Stimulated activated CD8-positive, alpha-beta memory T cell treated with anti-CD3 and anti-CD28 coated beads, Interleukin-4, amount 100 ng/mL, for 4 hours (primary cell): ENCODE measurements at regions not wholly inside any gene's neighbourhood (a gene's known extent, or its start where the extent isn't known, plus 50 kb on each side); places are given as distances from the start of the nearest gene placed in this dataset.
A peak's percentile ranks its signal among the peaks of the same experiment; 100 is the strongest.
"Not testable (repeated sequence)": the region's sequence is repeated elsewhere in the genome, so short reads cannot be mapped to it uniquely, and the experiment has no call there.

ENCODE experiments used
- DNase-seq, 2 donors: peaks; one replicate each; pipeline ENCODE4 v3.0.0-alpha.2; 2020; ENCODE audit warnings: low read depth in 2 of 2, low spot score in 1 of 2

DNA sequence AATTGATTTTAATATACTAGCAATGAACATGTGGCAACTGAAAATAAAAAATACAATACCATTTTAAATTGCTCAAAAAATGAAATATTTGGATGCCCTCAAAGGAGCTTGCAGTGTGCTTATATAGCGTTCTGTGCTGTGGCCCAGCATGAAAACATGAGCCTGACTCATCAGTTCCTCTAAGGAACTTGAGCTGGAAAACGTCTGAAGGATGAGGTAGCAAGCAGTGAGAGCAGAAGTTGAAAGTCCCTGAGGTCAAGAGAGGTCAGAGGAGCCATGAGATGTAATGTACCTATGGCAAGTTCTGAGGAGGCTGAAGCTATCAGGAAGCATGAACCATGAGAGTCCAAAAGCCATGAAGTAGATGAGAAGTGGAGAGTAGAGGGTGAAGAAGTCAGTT is 59.7 kb downstream of the HMGB3 start:
- DNase-seq, result no peak

DNA sequence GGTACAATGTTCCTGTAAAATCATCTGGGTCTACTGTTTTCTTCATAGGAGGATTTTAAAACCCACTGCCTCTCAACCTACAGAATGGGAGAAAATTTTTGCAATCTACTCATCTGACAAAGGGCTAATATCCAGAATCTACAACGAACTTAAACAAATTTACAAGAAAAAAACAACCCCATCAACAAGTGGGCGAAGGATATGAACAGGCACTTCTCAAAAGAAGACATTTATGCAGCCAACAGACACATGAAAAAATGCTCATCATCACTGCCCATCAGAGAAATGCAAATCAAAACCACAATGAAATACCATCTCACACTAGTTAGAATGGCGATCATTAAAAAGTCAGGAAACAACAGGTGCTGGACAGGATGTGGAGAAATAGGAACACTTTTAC is 83.2 kb downstream of the HMGB3 start:
- DNase-seq, result not testable (repeated sequence)

DNA sequence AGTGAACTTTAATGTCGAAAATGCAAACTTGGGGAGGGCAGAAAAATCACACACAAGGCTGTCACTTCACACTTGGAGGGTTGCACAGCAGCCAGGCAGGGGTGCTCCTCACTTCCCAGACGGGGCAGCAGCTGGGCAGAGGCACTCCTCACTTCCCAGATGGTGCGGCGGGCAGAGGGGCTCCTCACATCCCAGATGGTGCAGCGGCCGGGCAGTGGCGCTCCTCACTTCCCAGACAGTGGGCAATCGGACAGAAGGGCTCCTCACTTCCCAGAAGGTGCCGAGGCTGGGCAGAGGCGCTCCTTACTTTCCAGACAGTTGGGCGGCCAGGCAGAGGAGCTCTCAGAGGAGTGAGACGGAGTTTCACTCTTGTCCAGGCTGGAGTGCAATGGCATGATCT is 90.6 kb downstream of the HMGB3 start:
- DNase-seq, result no peak

DNA sequence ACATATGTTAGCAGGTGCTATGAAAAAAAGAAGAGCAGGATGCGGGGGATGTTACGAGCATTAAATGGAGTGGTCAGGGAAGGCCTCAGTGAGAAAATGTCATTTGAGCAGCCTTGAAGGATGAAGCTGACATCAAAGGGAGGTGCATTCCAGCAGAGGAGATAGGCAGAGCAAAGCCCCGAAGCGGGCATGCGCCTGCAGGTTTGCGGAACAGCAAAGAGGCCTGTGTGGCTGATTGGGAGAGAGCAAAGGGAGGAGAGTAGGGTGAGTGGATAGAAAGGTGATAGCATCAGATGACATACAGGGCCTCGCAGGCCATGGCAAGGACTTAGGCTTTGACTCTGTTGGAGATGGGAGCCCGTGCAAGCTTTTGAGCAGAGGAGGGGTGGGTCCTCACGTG is 95.4 kb upstream of the GPR50 start:
- no peak for DNase-seq

DNA sequence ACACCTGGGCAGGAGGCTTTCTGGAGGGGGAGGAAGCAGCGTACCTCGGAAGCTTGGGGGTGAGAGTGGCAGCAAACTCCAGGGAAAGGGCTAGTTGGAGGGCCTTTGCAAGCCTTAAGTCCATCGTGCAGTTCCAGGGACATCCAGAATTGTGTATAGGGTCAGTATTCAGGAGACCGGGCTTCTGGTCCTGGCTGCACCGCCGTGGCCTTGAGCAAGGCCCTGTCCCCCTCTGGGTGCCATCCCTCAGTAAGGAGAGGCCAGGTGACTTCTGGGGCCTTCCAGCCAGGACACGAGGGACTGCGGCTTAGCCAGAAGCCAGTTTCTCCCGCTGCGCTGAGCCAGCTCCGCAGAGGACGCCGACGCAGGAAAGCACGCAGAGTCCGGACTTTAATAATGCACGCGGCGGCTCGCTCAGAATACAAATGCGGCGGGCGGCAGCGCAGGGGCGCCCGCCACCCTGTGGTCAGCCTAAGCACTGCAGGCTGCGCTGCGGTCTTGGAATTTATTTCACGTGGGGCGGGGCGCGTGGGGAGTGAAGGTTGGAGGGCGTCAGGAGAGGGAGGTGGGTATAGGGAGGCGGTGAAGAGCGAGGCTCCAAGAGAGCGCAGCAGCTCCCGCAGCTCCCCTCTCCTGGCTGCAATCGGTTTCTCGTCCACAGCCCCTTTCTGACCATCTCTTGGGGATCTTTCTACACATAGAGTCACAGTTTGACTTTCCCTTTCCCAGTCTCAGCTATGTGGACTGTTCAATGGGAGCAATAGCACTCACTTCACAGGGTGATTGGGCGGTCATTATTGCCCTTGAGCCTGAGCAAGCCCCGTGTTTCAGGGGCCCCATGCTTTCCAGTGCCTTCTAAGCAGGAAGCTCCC is 94.1 kb upstream of the GPR50 start:
- peak; percentile 0 to 1 for DNase-seq

DNA sequence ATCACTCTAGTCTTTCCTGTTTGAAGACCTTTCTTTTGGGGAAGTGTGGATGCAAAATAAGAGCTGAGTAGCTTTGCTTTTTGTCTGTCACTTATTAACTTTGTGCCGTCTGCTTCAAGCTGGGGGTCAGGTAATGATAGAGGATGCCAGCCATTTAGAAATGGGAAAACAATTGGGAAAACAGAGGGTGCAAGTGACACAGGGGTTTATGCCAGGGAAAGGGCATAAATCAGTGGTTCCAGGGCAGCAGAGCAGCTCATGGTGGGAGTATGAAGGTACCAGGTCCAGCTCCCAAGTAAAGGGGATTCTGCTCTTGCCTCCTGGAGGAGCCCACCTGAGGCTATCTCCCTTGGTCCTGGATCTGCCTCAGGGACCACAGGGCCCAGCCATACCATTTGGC is 91.9 kb upstream of the GPR50 start:
- DNase-seq, result no peak

DNA sequence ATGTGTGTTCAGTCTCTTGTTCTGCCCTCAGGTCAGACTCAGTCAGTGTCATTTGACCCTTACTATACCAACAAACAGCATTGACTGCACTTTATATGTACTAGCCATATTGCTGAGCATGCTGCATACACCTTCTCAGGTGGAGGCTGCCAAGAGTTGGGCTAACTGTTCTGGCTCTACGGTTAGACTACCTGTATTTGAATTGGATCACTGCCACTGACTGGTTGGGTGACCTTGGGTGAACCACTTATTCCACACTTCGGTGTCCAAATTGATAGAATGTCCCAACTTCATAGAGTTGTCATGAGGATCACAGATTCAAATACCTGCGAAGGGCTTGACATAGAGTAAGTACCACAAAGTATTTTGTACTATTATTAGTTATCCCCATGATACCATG is 91.2 kb upstream of the GPR50 start:
- no peak for DNase-seq

DNA sequence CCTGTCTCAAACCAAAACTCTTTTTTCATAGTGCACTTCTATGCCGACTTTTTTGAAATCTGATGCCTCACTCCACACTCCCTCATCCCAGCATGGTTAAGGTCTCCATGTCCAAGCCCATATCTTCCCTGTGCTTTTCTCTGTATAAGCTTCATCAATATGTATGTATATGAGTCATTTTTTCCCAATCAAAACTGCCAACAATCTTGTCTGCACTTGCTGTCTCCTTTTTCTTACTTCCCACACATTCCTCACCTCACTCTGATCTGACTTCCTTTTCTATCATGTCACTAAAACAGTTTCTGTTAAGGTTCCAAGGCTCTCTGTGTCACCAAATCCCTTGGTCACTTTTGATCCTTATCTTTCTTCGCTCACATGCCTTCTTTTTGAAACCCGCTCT is 88.2 kb upstream of the GPR50 start:
- no peak for DNase-seq

DNA sequence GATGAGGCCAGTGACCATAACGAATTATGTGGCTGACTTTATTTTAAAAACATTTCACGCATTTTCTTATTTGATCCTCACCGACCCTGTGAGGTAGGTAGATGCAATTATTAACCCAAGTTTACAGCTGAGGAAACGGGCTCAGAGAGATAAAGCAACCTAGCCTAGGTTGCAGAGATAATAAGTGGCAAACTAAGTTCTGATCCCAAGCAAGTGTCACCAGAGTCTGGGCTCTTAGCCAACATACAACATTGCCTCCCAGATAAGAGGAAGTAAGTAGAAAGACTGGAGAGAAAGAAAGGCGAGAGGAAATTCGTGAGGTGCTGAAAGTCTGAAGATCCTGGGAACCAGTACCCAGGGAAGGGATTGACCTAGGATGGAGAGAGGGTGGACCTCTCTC is 77.4 kb upstream of the GPR50 start:
- no peak for DNase-seq

DNA sequence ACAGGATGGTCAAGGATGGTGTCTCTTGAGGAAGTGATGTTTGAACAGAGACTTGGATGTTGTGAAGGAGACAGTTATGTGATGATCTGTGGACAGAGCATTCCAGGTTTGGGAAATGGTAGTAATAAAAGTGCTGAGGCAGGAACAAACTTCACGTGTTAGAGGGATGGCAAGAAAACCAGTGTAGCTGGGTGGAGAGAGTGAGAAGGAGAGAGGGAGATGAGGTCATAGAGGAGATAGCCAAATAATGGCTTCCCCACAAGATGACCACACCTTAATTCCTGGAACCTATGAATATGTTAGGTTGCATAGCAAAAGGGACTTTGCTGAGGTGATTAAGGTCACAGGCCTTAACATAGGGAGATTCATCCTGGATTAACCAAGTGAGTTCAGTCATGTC is 75.6 kb upstream of the GPR50 start:
- DNase-seq, result no peak

DNA sequence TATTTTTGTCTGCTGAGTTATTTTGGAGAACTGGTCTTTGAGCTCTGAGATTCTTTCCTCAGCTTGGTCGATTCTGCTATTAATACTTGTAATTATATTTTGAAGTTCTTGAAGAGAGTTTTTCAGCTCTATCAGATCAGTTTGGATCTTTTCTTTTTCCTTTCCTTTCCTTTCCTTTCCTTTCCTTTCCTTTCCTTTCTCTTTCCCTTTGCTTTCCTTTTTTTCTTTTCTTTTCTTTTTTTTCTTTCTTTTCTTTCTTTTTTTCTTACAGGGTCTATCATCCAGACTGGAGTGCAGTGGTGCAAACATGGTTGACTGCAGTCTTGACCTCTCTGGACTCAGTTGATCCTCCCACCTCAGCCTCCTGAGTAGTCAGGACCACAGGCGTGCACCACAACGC is 63.2 kb upstream of the GPR50 start:
- DNase-seq, result not testable (repeated sequence)
